LHCN-M2 (cell line): ENCODE measurements at regions not wholly inside any gene's neighbourhood (a gene's known extent, or its start where the extent isn't known, plus 50 kb on each side); places are given as distances from the start of the nearest gene placed in this dataset.
A peak's percentile ranks its signal among the peaks of the same experiment; 100 is the strongest.
"Not testable (repeated sequence)": the region's sequence is repeated elsewhere in the genome, so short reads cannot be mapped to it uniquely, and the experiment has no call there.

Experiments used
- DNase-seq: peaks from one replicate; pipeline ENCODE4 v3.0.0-alpha.2; 2012; ENCODE audit warnings: low read depth

GRCh38 chr14:71327691-71328090, 420.4 kb downstream of the PCNX1 start:
- no peak for DNase-seq

- no peak for DNase-seq
Measured at GRCh38 chr14:71328183-71328582, 420.9 kb downstream of the PCNX1 start.

- DNase-seq, result no peak
Measured at GRCh38 chr14:71328954-71329353, 421.7 kb downstream of the PCNX1 start.

- peak; percentile 7 for DNase-seq
Measured at GRCh38 chr14:71331403-71331802, 424.1 kb downstream of the PCNX1 start.

GRCh38 chr14:71332476-71332875, 425.2 kb downstream of the PCNX1 start:
- no peak for DNase-seq

- DNase-seq, result no peak
Measured at GRCh38 chr14:71333705-71334104, 426.4 kb downstream of the PCNX1 start.

GRCh38 chr14:71336489-71337192, 429.4 kb downstream of the PCNX1 start:
- DNase-seq, result no peak

GRCh38 chr14:71338153-71338552, 430.9 kb downstream of the PCNX1 start:
- no peak for DNase-seq

GRCh38 chr14:71339650-71340415, 432.6 kb downstream of the PCNX1 start:
- DNase-seq, result no peak

- DNase-seq, result no peak
Measured at GRCh38 chr14:71341156-71341555, 433.9 kb downstream of the PCNX1 start.

GRCh38 chr14:71343724-71344123, 436.5 kb downstream of the PCNX1 start:
- no peak for DNase-seq

GRCh38 chr14:71344506-71344905, 437.2 kb downstream of the PCNX1 start:
- no peak for DNase-seq

- DNase-seq, result no peak
Measured at GRCh38 chr14:71346685-71347084, 439.4 kb downstream of the PCNX1 start.

GRCh38 chr14:71348394-71348793, 441.1 kb downstream of the PCNX1 start:
- DNase-seq, result no peak

GRCh38 chr14:71348817-71349216, 441.6 kb downstream of the PCNX1 start:
- no peak for DNase-seq

GRCh38 chr14:71354142-71354541, 446.9 kb downstream of the PCNX1 start:
- no peak for DNase-seq

- no peak for DNase-seq
Measured at GRCh38 chr14:71354801-71355200, 447.5 kb downstream of the PCNX1 start.

GRCh38 chr14:71355324-71356201, 448.3 kb downstream of the PCNX1 start:
- DNase-seq, result no peak

- no peak for DNase-seq
Measured at GRCh38 chr14:71358209-71358931, 451.1 kb downstream of the PCNX1 start.

GRCh38 chr14:71358932-71359421, 451.7 kb downstream of the PCNX1 start:
- not testable (repeated sequence) for DNase-seq

GRCh38 chr14:71359823-71360222, 452.6 kb downstream of the PCNX1 start:
- DNase-seq, result no peak
